ENCODE measurements at regions not wholly inside any gene's neighbourhood (a gene's known extent, or its start where the extent isn't known, plus 50 kb on each side); places are given as distances from the start of the nearest gene placed in this dataset.
A peak's percentile ranks its signal among the peaks of the same experiment; 100 is the strongest.

GRCh38 chr13:61149331-61149730 is 266.3 kb downstream of the PCDH20 start:
- Histone ChIP-seq H3K4me3 (no peak overlapping the region), H3K27ac (no peak overlapping the region), H3K27me3 (no peaks in the 10 kb centered on the region), H3K4me1 (no peaks in the 10 kb centered on the region), H3K36me3 (no peaks in the 10 kb centered on the region), H3K9me3 (no peaks in the 10 kb centered on the region)
- DNase-seq (no peak), FAIRE-seq (no peak), ATAC-seq (no peak)
- intact Hi-C loops (cut with DNase I): no loop called here
- TF ChIP-seq CTCF (IDR thresholded peaks at IDR 0.05): no peak

- TF ChIP-seq CTCF (IDR thresholded peaks at IDR 0.05): no peak
- H3K4me1 ChIP-seq: no peaks in the 10 kb centered on the region
- no peak for ATAC-seq
- no peak overlapping the region for H3K27ac ChIP-seq
- FAIRE-seq: no peak
- no peaks in the 10 kb centered on the region for H3K36me3 ChIP-seq
- DNase-seq: no peak
- 81 to 89% methylated on average over 6 of the region's 6 CpGs for WGBS, 2 donors
- H3K27me3 ChIP-seq: no peaks in the 10 kb centered on the region
- intact Hi-C loops (cut with DNase I): no loop called here
- no peaks in the 10 kb centered on the region for H3K9me3 ChIP-seq
- H3K4me3 ChIP-seq: no peak overlapping the region
These were observed 266.8 kb downstream of the PCDH20 start for GRCh38 chr13:61148691-61149315.

- no peak overlapping the region for H3K27ac ChIP-seq
- intact Hi-C loops (cut with DNase I): no loop called here
- no peak overlapping the region for H3K4me3 ChIP-seq
- no peak for TF ChIP-seq CTCF (IDR thresholded peaks at IDR 0.05)
- H3K36me3 ChIP-seq: no peaks in the 10 kb centered on the region
- DNase-seq (no peak), FAIRE-seq (no peak), ATAC-seq (no peak)
- no peaks in the 10 kb centered on the region for H3K4me1 ChIP-seq
- 42 to 49% methylated on average over 1 of the region's 1 CpG for WGBS, 2 donors
- H3K27me3 ChIP-seq: no peaks in the 10 kb centered on the region
- H3K9me3 ChIP-seq: no peaks in the 10 kb centered on the region
These were observed 267.4 kb downstream of the PCDH20 start for GRCh38 chr13:61148211-61148610.

GRCh38 chr13:61146571-61146970 is 269.1 kb downstream of the PCDH20 start:
- DNase-seq: no peak
- no peaks in the 10 kb centered on the region for H3K4me1 ChIP-seq
- no peak for ATAC-seq
- H3K4me3 ChIP-seq: no peak overlapping the region
- TF ChIP-seq CTCF (IDR thresholded peaks at IDR 0.05): no peak
- no peak overlapping the region for H3K27ac ChIP-seq
- 75 to 79% methylated on average over 1 of the region's 1 CpG for WGBS, 2 donors
- intact Hi-C loops (cut with DNase I): no loop called here
- FAIRE-seq: no peak
- no peaks in the 10 kb centered on the region for H3K9me3 ChIP-seq
- H3K36me3 ChIP-seq: no peaks in the 10 kb centered on the region
- no peaks in the 10 kb centered on the region for H3K27me3 ChIP-seq

- H3K9me3 ChIP-seq: no peaks in the 10 kb centered on the region
- DNase-seq (peak in 1 of 6 donors; percentile 31), FAIRE-seq (no peak), ATAC-seq (no peak)
- H3K36me3 ChIP-seq: no peaks in the 10 kb centered on the region
- no peak overlapping the region for H3K27ac ChIP-seq
- no peaks in the 10 kb centered on the region for H3K4me1 ChIP-seq
- 83 to 94% methylated on average over 4 of the region's 4 CpGs for WGBS, 2 donors
- intact Hi-C loops (cut with DNase I): no loop called here
- TF ChIP-seq CTCF (IDR thresholded peaks at IDR 0.05): no peak
- no peaks in the 10 kb centered on the region for H3K27me3 ChIP-seq
- H3K4me3 ChIP-seq: no peak overlapping the region
These were observed 269.5 kb downstream of the PCDH20 start for GRCh38 chr13:61146158-61146557.
